Gastrocnemius medialis (tissue), 4 donors: ENCODE measurements at regions not wholly inside any gene's neighbourhood (a gene's known extent, or its start where the extent isn't known, plus 50 kb on each side); places are given as distances from the start of the nearest gene placed in this dataset.

ENCODE experiments used
- ATAC-seq, 2 donors: fragments of 150-250 bp; one replicate each; pipeline ENCODE4 v1.9.1; 2016
- DNase-seq, 2 donors: peaks; one replicate each; pipeline ENCODE4 v3.0.0-alpha.2; 2019
- H3K27ac ChIP-seq, 4 donors: fragments of 200-600 bp; sonication (generic); 1 replicate in 1 of 4; 2 replicates in 3 of 4; pipeline ENCODE4 v1.5.1; 2016 to 2018; ENCODE audit warnings: mild to moderate bottlenecking in 2 of 4, moderate library complexity in 1 of 4
- H3K27me3 ChIP-seq, 3 donors: fragments of 200-600 bp; sonication (generic) in 2 of 3; 1 replicate in 1 of 3; 2 replicates in 2 of 3; pipeline versions ENCODE4 v1.5.1 to v1.6.0; 2016 to 2019; ENCODE audit warnings: mild to moderate bottlenecking in 1 of 3, moderate library complexity in 1 of 3
- H3K36me3 ChIP-seq, 2 donors: fragments of 200-600 bp; sonication (generic) in 1 of 2; one replicate each; pipeline ENCODE4 v1.5.1; 2017 to 2018
- H3K4me1 ChIP-seq, 2 donors: fragments of 200-600 bp; sonication (generic) in 1 of 2; one replicate each; pipeline ENCODE4 v1.5.1; 2016 to 2017; ENCODE audit warnings: mild to moderate bottlenecking in 2 of 2
- H3K4me3 ChIP-seq, 4 donors: fragments of 200-600 bp; sonication (generic) in 3 of 4; 1 replicate in 1 of 4; 2 replicates in 3 of 4; pipeline ENCODE4 v1.5.1; 2016 to 2019; ENCODE audit warnings: mild to moderate bottlenecking in 2 of 4
- H3K9me3 ChIP-seq, 3 donors: fragments of 200-600 bp; sonication (generic) in 2 of 3; 1 replicate in 1 of 3; 2 replicates in 2 of 3; pipeline ENCODE4 v1.5.1; 2016 to 2019
- POLR2A ChIP-seq, 2 donors: fragments of 450-650 bp; IDR thresholded peaks; one replicate each; pipeline ENCODE4 v1.6.1; 2017; ENCODE audit warnings: antibody characterized with exemption in 2 of 2, mild to moderate bottlenecking in 2 of 2, moderate library complexity in 2 of 2
- in situ Hi-C, 4 donors: fragments of 200-750 bp; cut with MboI; loops; one replicate each; pipeline versions ENCODE4 v1.15.0 to v1.8.0; 2017; ENCODE audit warnings: low sequenced_read_pairs in 4 of 4
- intact Hi-C: fragments of 100-400 bp; cut with DNase I; formaldehyde crosslinking; loops from one replicate; pipeline ENCODE4 v1.15.1; 2023; ENCODE audit warnings: low total_unique reads
- TF ChIP-seq, protein P1 (sequence below), 5 experiments: fragments of 450-650 bp in 3 of 5; fragments of 200-600 bp in 2 of 5; sonication (generic) in 2 of 5; IDR thresholded peaks in 4 of 5; conservative IDR thresholded peaks in 1 of 5; 1 replicate in 4 of 5; 2 replicates in 1 of 5; pipeline ENCODE4 v1.5.1; 2016 to 2019; ENCODE audit warnings: antibody characterized with exemption in 5 of 5, mild to moderate bottlenecking in 3 of 5, moderate library complexity in 3 of 5

DNA sequence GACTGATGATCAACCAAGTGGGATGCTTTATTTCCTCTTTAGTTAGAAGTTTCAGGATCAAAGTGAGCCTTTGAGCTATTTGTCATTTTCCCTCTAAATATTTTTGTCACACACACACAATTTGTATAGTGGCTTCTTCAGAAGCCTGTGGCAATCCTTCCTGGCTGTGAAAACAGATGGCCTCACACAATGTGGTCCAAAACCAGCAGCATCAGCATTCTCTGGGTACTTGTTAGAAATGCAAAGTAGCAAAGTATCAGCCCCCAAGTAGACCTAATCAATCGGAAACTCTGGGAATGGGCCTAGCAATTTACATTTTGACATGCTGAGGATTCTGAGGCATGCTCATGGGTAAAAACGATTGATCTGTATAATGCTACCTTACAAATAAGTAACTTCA lies 115.9 kb downstream of the PAX1 start:
- Histone ChIP-seq H3K27me3 (no peaks in the 10 kb centered on the region), H3K4me1 (no peaks in the 10 kb centered on the region), H3K27ac (no peak overlapping the region), H3K4me3 (no peak overlapping the region), H3K9me3 (no peaks in the 10 kb centered on the region), H3K36me3 (no peaks in the 10 kb centered on the region)
- DNase-seq (no peak), ATAC-seq (no peak)
- no peak for TF ChIP-seq POLR2A (IDR thresholded peaks at IDR 0.05)
- TF ChIP-seq, protein P1, sequence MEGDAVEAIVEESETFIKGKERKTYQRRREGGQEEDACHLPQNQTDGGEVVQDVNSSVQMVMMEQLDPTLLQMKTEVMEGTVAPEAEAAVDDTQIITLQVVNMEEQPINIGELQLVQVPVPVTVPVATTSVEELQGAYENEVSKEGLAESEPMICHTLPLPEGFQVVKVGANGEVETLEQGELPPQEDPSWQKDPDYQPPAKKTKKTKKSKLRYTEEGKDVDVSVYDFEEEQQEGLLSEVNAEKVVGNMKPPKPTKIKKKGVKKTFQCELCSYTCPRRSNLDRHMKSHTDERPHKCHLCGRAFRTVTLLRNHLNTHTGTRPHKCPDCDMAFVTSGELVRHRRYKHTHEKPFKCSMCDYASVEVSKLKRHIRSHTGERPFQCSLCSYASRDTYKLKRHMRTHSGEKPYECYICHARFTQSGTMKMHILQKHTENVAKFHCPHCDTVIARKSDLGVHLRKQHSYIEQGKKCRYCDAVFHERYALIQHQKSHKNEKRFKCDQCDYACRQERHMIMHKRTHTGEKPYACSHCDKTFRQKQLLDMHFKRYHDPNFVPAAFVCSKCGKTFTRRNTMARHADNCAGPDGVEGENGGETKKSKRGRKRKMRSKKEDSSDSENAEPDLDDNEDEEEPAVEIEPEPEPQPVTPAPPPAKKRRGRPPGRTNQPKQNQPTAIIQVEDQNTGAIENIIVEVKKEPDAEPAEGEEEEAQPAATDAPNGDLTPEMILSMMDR (IDR thresholded peaks at IDR 0.05 in 4 of 5, conservative IDR thresholded peaks at IDR 0.05 in 1 of 5): no peak
- intact Hi-C loops (no loop called here), in situ Hi-C loops (loop anchor here in 2 of 4 donors (25.0 kb wide), 1 partner anchor 291 kb away; no protein-coding TSS in a partner anchor)

DNA sequence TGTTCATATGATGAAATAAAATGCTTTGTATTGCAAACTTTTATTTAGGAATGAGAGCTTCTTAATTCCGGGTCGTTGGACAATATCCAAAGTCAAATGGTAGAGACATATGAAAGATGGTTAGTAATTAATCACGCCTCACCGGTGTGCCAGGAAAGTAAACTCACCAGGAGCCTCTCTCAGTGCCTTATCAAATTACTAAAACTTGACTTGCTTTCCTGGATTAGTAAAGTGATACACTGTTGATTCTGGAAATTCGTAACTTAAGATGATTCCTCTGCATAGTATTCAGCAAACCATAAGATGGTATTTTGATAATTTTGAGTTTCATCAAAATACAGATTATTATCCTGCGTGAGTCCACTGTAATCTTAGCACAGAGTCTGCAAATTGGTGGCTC lies 115.2 kb downstream of the PAX1 start:
- DNase-seq: no peak
- in situ Hi-C loops (loop anchor here in 2 of 4 donors (25.0 kb wide), 1 partner anchor 292 kb away; no protein-coding TSS in a partner anchor), intact Hi-C loops (no loop called here)
- H3K36me3 ChIP-seq: no peaks in the 10 kb centered on the region
- ATAC-seq: no peak
- no peaks in the 10 kb centered on the region for H3K4me1 ChIP-seq
- H3K9me3 ChIP-seq: no peaks in the 10 kb centered on the region
- TF ChIP-seq, protein P1 (IDR thresholded peaks at IDR 0.05 in 4 of 5, conservative IDR thresholded peaks at IDR 0.05 in 1 of 5): no peak
- TF ChIP-seq POLR2A (IDR thresholded peaks at IDR 0.05): no peak
- no peak overlapping the region for H3K4me3 ChIP-seq
- H3K27ac ChIP-seq: no peak overlapping the region
- no peaks in the 10 kb centered on the region for H3K27me3 ChIP-seq

DNA sequence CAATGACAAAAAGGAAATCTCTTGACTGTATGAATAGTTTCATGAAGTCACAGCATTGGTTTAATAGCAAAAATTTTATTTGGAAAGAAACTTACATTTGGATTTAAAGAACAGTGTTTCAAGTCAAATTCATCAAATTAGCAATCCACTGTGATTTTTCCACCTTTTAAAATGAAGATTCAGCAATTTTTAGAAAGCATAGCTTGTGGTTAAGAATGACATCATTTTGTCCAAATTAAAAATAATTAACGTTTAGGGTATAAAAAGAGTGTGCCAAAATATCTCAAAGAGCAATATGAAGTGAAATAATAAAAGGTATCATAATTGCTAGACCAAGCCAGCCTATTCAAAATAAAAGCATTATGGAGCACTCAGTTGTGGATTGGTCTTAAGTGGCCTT lies 114.6 kb downstream of the PAX1 start:
- DNase-seq (no peak), ATAC-seq (no peak)
- H3K4me3 ChIP-seq: no peak overlapping the region
- H3K27ac ChIP-seq: no peak overlapping the region
- no peaks in the 10 kb centered on the region for H3K9me3 ChIP-seq
- H3K36me3 ChIP-seq: no peaks in the 10 kb centered on the region
- no peaks in the 10 kb centered on the region for H3K27me3 ChIP-seq
- in situ Hi-C loops (loop anchor here in 2 of 4 donors (25.0 kb wide), 1 partner anchor 292 kb away; no protein-coding TSS in a partner anchor), intact Hi-C loops (no loop called here)
- no peaks in the 10 kb centered on the region for H3K4me1 ChIP-seq
- TF ChIP-seq, protein P1 (IDR thresholded peaks at IDR 0.05 in 4 of 5, conservative IDR thresholded peaks at IDR 0.05 in 1 of 5): no peak
- no peak for TF ChIP-seq POLR2A (IDR thresholded peaks at IDR 0.05)

DNA sequence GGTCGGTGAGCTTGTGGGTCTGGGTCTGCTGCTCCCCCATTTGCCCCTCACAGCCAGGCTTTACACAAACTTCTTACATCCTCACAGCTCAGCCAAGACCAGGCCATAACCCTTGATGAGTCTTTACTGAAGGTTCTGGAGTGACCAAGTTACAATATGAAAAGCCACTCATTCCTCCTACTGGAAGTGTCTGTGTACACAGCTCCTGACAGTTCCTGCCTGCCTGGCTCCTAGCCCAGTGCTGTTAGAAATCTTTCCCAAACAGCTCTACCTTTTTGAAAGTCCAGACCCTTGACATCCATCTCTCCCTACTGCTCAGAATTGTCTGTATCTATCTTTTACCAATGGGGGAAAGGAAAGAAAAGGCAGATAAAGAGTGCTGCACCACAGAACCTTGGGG lies 106.9 kb downstream of the PAX1 start:
- Histone ChIP-seq H3K4me3 (no peak overlapping the region), H3K27me3 (no peaks in the 10 kb centered on the region), H3K4me1 (no peaks in the 10 kb centered on the region), H3K36me3 (no peaks in the 10 kb centered on the region), H3K27ac (no peak overlapping the region), H3K9me3 (no peaks in the 10 kb centered on the region)
- in situ Hi-C loops (loop anchor here in 2 of 4 donors (25.0 kb wide), 1 partner anchor 300 kb away; no protein-coding TSS in a partner anchor), intact Hi-C loops (no loop called here)
- no peak for ATAC-seq
- no peak for DNase-seq
- TF ChIP-seq, protein P1 (IDR thresholded peaks at IDR 0.05 in 4 of 5, conservative IDR thresholded peaks at IDR 0.05 in 1 of 5): no peak
- TF ChIP-seq POLR2A (IDR thresholded peaks at IDR 0.05): no peak

DNA sequence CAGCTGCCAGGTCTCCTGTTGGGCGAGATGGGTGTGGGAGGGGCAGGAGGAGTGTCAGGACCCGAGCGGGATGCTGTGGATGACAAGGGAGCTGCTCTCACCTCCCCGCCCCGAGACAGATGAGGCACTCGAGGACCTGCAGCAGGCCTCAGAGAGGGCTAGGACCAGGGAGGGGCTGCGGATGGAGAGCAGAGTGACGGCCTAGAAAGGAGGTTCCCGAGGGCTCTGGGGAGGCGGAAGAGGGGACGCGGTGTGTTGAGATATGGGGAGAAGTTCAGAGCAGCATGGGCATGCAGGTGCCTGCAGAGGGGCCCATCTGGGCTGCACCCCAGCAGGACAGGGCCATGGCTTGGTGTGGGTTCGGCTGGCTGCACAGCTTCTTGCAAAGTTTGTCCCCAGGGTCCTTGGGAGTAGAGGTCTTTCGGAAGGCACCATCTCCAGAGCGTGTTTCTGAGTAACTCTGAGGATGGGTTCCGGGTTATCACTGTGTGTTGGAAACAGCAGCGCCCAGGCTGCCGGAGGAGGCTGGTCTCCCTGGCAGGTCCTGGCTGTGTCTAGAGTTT lies 104.6 kb downstream of the PAX1 start:
- DNase-seq: no peak
- Histone ChIP-seq H3K4me3 (no peak overlapping the region), H3K27me3 (no peaks in the 10 kb centered on the region), H3K27ac (no peak overlapping the region), H3K4me1 (no peaks in the 10 kb centered on the region), H3K9me3 (no peaks in the 10 kb centered on the region), H3K36me3 (no peaks in the 10 kb centered on the region)
- in situ Hi-C loops: loop anchor here in 2 of 4 donors (25.0 kb wide), 1 partner anchor 302 kb away; no protein-coding TSS in a partner anchor
- intact Hi-C loops: no loop called here
- ATAC-seq: no peak
- TF ChIP-seq, protein P1 (IDR thresholded peaks at IDR 0.05 in 4 of 5, conservative IDR thresholded peaks at IDR 0.05 in 1 of 5): no peak
- no peak for TF ChIP-seq POLR2A (IDR thresholded peaks at IDR 0.05)
